Renal cortical epithelial cell (primary cell): ENCODE measurements at regions not wholly inside any gene's neighbourhood (a gene's known extent, or its start where the extent isn't known, plus 50 kb on each side); places are given as distances from the start of the nearest gene placed in this dataset.

Experiments
- DNase-seq: peaks from one replicate; pipeline ENCODE4 v3.0.0-alpha.2; 2011; ENCODE audit warnings: low read depth

DNA sequence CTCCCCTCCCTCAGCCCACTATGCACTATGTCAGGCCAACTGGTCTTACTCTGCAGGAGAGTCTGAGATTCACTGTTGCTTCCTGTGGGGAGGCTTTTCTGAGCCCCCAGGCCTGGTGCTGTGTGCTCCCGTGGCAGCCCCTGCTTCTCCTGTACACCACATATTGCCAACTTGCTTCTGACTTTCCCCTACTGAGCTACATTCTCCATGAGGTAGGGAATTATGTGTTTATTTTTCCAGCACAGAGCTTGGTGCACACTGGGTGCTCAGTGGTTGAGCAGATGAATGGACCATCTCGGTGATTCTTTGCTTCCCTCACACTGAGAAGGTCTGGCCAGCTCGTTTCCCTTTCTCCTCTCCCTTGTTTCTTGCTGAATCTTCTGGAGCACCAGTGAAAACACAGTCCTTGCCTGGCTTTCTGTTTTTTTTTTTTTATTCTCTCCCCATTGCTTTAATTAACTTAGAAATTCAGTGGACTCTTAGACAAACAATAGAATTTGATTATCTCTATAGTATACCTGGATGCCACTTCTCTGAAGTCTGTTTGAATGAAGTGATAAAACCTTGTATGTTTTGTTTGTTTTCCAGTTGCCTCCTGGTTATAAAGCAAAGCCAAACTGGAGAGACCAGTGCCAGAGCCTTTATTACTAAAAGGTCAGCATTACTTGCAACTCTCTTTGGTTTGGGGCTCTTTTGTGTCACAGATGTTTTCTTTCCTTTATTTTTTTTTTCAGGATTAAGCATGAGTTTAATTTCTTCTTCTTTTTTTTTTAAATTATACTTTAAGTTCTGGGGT, 50.3 kb upstream of the CNIH3 start:
- DNase-seq = no peak
